GM12892 (cell line): ENCODE measurements at regions not wholly inside any gene's neighbourhood (a gene's known extent, or its start where the extent isn't known, plus 50 kb on each side); places are given as distances from the start of the nearest gene placed in this dataset.

Experiments
- POLR2A ChIP-seq: IDR thresholded peaks from 2 replicates; pipeline ENCODE4 v1.6.1; 2011; ENCODE audit warnings: low read depth, low read length, control low read depth
- POLR2AphosphoS5 ChIP-seq: IDR thresholded peaks from 2 replicates; pipeline ENCODE4 v1.6.1; 2011; ENCODE audit warnings: low read depth, low read length, control low read depth
- TAF1 ChIP-seq: IDR thresholded peaks from 2 replicates; pipeline ENCODE4 v1.6.1; 2011; ENCODE audit warnings: low read depth, mild to moderate bottlenecking, control low read depth, low read length, borderline replicate concordance

GRCh38 chr12:27868139-27868538, 88.1 kb upstream of the MANSC4 start:
- TF ChIP-seq TAF1, result no peak
- TF ChIP-seq POLR2A, result no peak
- no peak for TF ChIP-seq POLR2AphosphoS5
